GM19463 (cell line): ENCODE measurements at regions not wholly inside any gene's neighbourhood (a gene's known extent, or its start where the extent isn't known, plus 50 kb on each side); places are given as distances from the start of the nearest gene placed in this dataset.

Experiments used
- ATAC-seq: cut with Tn5 transposase; IDR thresholded peaks from one replicate; pipeline ENCODE4 v1.9.1; 2021; ENCODE audit warnings: mild to moderate bottlenecking, moderate library complexity; ENCODE audit not compliant: unreplicated experiment

- ATAC-seq: no peak
Observed at GRCh38 chr2:235343156-235343774, 150.6 kb upstream of the AGAP1 start.

DNA sequence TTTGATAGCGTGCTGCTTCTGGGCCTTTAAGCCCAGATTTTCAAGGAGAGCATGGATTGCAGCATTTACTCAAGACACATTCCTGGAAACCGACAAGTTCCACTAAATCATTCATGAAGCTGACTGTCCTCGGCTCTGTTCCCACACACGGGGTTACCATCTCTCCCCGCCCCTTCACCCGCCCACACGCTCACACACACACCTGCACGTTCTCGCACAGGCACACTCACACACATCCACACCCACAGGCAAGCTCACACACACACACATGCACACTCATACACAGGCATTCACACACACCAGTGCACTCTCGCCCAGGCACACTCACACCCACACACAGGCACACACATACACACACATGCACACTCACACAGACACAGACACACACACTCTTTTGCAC lies 150.0 kb upstream of the AGAP1 start:
- no peak for ATAC-seq

- no peak for ATAC-seq
Observed at GRCh38 chr2:235345745-235346144, 148.1 kb upstream of the AGAP1 start.

DNA sequence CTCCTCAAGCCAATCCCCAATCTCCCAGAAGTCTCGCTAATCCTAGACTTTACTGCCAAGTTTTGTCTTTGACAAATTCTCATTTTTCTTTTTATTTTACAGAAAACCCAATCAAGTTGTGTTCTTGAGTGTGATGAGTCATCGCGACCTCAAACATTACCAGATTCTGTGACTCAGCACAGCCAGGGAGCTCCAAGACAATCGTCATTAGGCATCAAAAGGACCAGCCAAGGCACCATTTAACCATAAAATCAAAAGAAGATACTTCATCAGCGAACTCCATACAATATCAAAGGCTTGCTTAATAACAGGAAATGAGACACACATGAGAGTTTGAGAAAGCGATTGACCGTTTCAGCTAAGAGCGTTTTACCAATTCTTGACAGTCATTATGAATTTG lies 146.2 kb upstream of the AGAP1 start:
- no peak for ATAC-seq

GRCh38 chr2:235348329-235348728 lies 145.5 kb upstream of the AGAP1 start:
- ATAC-seq: no peak

DNA sequence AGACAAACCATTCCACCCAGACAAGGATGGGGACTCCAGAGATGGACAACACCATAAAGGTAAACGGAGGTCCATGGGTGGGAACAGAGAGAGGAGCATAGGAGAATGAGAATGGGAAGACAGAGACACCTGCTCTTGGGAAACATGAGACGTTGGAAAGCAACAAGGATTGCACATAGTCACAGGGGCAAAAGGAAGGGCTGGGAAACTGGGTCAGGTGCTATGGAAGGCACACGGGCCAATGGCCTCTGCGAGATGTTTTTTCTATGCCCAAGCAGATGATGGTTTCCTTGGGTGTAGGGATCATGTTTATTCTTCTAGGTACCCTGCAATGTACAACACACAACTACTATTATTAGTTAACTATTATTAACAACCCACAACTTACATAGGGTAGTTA lies 143.6 kb upstream of the AGAP1 start:
- ATAC-seq: no peak

DNA sequence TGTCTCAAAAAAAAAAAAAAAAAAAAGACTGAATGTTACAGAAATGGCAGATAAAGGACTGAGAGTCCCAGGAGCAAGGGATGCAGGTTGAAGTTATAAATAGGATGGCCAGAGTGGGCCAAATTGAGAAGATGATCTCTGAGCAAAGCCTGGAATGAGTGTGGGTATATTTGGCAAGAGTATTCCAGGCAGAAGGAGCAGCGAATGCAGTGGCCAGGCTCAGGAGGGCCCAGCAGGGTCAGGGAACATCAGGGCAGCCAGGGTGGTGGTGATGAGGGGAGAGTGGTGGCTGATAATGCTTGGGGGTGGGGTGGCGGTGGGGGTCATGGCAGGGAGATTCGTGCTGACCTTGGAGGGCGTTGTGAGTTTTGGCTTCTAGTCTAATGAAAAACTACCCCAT lies 141.3 kb upstream of the AGAP1 start:
- ATAC-seq: no peak

GRCh38 chr2:235357881-235358280 lies 136.0 kb upstream of the AGAP1 start:
- ATAC-seq: no peak

GRCh38 chr2:235358981-235359471 lies 134.8 kb upstream of the AGAP1 start:
- ATAC-seq: no peak

DNA sequence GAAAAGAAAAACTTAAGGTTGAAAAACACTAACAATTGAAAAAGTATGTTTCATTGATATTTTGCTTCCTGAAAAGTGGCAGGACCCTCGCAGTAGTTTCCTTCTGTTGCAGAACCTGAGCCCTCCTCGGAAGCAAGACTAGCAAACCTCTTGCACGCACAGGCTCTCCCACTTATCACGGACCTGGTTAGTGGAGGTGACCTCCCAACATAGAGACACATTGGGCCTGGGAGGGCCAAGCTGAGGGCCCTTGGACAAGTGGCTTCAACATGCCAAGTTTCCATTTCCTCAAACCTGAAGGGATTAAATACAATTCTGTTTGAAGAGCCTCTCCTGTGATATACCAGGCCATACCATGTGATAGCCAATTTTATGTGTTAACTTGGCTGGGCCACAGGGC lies 133.4 kb upstream of the AGAP1 start:
- ATAC-seq: no peak

DNA sequence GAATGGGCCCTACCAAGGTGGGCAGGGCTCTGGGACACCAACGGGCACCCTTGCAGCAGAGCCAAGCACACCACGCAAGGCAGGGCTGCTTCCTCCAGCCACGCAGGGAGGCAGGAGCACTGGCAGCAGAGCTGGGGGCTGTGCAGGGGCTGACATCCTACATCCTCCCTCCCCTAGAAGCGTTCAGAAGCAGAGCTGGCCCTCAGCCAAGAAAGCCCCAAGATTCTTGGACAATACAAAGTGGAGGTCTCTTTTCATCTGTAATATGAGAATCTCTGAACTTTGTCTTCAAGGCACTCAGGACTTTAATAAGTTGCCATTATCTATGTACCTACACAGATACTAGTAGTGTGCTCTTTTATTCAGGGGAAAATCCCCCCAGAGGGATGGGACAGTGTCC lies 128.1 kb upstream of the AGAP1 start:
- no peak for ATAC-seq

DNA sequence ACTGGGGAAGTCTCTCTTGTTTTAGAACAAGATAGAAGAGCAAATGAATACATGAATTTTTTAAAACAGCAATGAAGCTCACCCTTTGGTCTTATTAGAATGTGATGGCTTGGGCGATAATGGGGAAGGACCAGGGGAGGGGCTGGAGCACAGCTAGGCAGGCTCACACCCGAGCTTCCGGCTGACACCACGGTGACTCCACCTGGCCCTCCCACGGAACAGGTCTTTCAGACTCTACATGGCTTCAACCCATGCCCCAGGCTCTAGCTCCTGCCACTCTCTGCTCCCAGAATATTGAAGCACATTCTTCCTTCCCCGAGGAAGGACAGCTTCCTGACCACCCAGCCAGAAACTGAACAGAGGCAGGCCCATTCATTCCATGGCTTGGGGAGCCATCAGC lies 127.5 kb upstream of the AGAP1 start:
- no peak for ATAC-seq

GRCh38 chr2:235366807-235367206 lies 127.0 kb upstream of the AGAP1 start:
- ATAC-seq: no peak

- no peak for ATAC-seq
Observed at GRCh38 chr2:235371018-235371417, 122.8 kb upstream of the AGAP1 start.

DNA sequence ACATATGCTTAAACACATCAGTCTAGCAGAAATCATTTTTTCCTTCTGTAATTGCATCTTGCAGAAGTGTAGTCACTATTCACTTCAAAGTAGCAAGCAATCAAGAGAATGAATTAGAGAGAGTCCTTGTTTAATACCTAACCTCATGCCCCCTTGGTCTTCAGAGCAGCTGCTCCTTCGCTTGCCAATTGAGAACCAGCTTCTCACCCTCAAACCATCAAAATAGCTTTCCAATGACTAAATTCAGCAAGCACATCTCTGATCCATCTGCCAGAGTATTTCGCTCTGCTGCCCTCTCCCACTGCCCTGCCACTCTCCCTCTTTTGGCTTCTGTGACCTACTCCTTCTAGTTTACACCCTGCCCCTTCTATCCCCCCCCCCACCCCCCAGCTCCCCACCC lies 120.7 kb upstream of the AGAP1 start:
- ATAC-seq: no peak

DNA sequence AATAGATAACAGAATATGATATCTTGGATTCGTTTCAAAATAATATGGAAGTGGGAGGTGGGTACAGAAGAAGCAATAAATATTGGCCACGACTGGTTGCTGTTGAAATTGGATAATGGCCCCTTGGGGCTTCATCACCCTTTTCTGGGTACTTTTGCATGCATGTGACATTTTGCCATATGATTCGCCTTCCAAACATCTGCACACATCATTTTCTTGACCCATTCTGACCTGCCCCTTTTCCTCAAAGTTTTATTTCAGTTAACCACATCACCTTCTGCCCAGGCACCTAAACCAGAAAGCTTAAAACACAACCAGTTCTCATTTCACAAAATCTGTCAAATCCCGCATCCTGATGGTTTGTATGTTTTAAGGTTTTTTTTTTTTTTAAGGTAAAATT lies 116.7 kb upstream of the AGAP1 start:
- ATAC-seq: no peak

GRCh38 chr2:235378246-235378645 lies 115.6 kb upstream of the AGAP1 start:
- ATAC-seq: no peak

DNA sequence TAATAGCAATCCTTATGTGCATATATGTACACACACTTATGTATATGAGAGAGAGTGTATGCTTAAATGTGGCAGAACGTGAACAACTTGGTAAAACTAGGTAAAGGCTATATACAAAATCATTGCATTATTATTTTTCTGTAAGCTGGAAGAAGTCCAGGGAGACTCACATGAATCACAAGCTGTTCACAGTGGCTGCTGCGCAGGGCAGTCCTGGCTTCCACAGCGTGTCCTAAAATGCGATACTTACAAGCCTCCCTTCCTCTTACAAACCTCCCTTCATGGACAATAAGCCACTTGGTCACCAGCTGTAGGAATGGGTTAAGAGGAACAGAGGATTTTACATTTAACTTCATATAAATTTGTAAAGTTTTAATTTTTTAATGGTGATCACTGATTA lies 114.9 kb upstream of the AGAP1 start:
- ATAC-seq: no peak

DNA sequence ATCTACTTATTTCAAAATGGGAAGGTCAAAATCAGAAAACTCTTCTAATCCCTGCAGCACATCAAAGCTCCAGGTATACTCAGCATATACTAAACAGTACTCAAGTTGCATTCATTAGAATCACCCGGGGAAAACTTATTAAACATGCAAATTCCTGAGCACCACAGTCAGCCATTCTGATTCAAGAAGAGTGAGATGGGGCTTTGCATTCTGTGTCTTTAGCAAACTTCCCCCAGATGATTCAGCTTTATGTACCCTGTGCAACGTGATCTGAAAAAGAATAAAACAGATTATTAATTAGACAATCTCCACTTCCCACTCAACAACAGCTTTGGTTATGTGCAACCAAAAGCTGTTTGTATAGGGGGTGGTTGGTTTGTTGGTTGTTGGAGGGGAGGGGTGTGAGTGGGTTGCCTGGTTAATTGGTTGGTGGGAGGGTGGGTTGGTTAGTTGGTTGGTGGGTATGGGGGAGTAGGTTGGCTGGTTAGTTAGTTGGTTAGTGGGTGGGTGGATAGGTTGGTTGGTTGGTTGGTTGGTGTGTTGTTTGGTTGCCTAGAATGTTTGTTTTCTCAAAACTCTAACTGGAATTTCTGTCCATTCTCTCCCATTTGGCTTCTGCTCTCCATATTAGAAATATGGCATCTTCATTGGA lies 112.5 kb upstream of the AGAP1 start:
- ATAC-seq: no peak

GRCh38 chr2:235382179-235382578 lies 111.7 kb upstream of the AGAP1 start:
- ATAC-seq: no peak

DNA sequence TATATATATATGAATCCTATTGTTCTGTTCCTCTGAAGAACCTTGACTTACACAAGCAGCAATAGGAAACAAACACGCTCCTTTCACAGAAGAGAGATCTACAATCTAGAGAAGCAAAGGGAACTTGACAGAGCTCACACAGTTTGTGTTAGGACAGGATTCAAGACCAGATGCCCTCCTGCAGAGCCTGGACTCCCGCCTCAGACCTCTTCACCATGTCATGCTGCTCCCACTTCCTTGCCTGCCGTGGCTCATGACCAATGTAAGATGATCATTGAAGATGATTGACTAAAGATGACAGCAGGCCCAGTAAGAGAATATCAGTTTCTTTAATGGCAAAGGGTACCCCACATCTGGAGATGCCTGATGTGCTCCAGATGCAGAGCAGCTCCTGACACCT lies 111.2 kb upstream of the AGAP1 start:
- ATAC-seq: no peak

GRCh38 chr2:235383272-235383843 lies 110.5 kb upstream of the AGAP1 start:
- ATAC-seq: no peak

- no peak for ATAC-seq
Observed at GRCh38 chr2:235384624-235385023, 109.2 kb upstream of the AGAP1 start.
